HepG2 (cell line): ENCODE measurements at regions not wholly inside any gene's neighbourhood (a gene's known extent, or its start where the extent isn't known, plus 50 kb on each side); places are given as distances from the start of the nearest gene placed in this dataset.

Source experiments
- CREM ChIP-seq, 2 experiments: sonication (generic) in 1 of 2; formaldehyde crosslinking in 1 of 2; IDR thresholded peaks; 2 replicates each; pipeline versions ENCODE4 v1.4.0 to v1.6.1; 2016 to 2020; ENCODE audit warnings: antibody characterized with exemption in 1 of 2, mild to moderate bottlenecking in 1 of 2, missing genetic modification reagents in 1 of 2
- CTCF ChIP-seq: sonication (generic); formaldehyde crosslinking; IDR thresholded peaks from 2 replicates; pipeline ENCODE4 v1.5.0; 2020; ENCODE audit warnings: mild to moderate bottlenecking, missing genetic modification reagents, moderate library complexity
- EZH2 ChIP-seq: conservative IDR thresholded peaks from 2 replicates; pipeline ENCODE4 v1.6.1; 2012; ENCODE audit warnings: mild to moderate bottlenecking, low read depth, low read length, moderate library complexity
- FOXP1 ChIP-seq, 2 experiments: fragments of 450-650 bp in 1 of 2; IDR thresholded peaks; 2 replicates each; pipeline ENCODE4 v1.6.1; 2017 to 2018; ENCODE audit warnings: antibody characterized with exemption in 1 of 2
- NCOR1 ChIP-seq: fragments of 200-600 bp; sonication (generic); IDR thresholded peaks from 2 replicates; pipeline ENCODE4 v1.7.0; 2017; ENCODE audit warnings: antibody characterized with exemption, low read length, borderline replicate concordance
- PRDM4 ChIP-seq: sonication (generic); formaldehyde crosslinking; IDR thresholded peaks from 2 replicates; pipeline ENCODE4 v1.9.0; 2021; ENCODE audit warnings: missing genetic modification reagents, borderline replicate concordance
- SP1 ChIP-seq, 2 experiments: fragments of 450-650 bp in 1 of 2; sonication (generic) in 1 of 2; formaldehyde crosslinking in 1 of 2; IDR thresholded peaks; 2 replicates each; pipeline versions ENCODE4 v1.4.0 to v1.6.1; 2016 to 2020; ENCODE audit warnings: missing genetic modification reagents in 1 of 2
- SUZ12 ChIP-seq: fragments of 150-350 bp; IDR thresholded peaks from 2 replicates; pipeline ENCODE4 v1.6.1; 2014; ENCODE audit warnings: low read depth, low read length
- ZBTB33 ChIP-seq: sonication (generic); formaldehyde crosslinking; IDR thresholded peaks from 2 replicates; pipeline ENCODE4 v1.4.0; 2020; ENCODE audit warnings: missing genetic modification reagents
- ZBTB46 ChIP-seq: sonication (generic); formaldehyde crosslinking; IDR thresholded peaks from 2 replicates; pipeline ENCODE4 v1.4.0; 2020; ENCODE audit warnings: mild to moderate bottlenecking, missing genetic modification reagents, borderline replicate concordance
- ZNF512 ChIP-seq: sonication (generic); formaldehyde crosslinking; IDR thresholded peaks from 2 replicates; pipeline ENCODE4 v1.4.0; 2020; ENCODE audit warnings: mild to moderate bottlenecking, missing genetic modification reagents

GRCh38 chr10:36094096-36094495, 452.0 kb upstream of the FZD8 start:
- TF ChIP-seq NCOR1 (no peak), CTCF (no peak), FOXP1 (IDR thresholded peaks at IDR 0.05) (no peak), FOXP1 (CRISPR knock-in tag; IDR thresholded peaks at IDR 0.05) (no peak), ZBTB33 (CRISPR knock-in tag) (no peak), PRDM4 (CRISPR knock-in tag) (no peak), CREM (IDR thresholded peaks at IDR 0.05) (no peak), CREM (CRISPR knock-in tag; IDR thresholded peaks at IDR 0.05) (no peak), ZNF512 (CRISPR knock-in tag) (no peak), ZBTB46 (no peak), EZH2 (no peak), SP1 (IDR thresholded peaks at IDR 0.05) (no peak), SP1 (CRISPR knock-in tag; IDR thresholded peaks at IDR 0.05) (no peak), SUZ12 (no peak)
